ENCODE measurements at regions not wholly inside any gene's neighbourhood (a gene's known extent, or its start where the extent isn't known, plus 50 kb on each side); places are given as distances from the start of the nearest gene placed in this dataset.
"Not testable (repeated sequence)": the region's sequence is repeated elsewhere in the genome, so short reads cannot be mapped to it uniquely, and the experiment has no call there.

DNA sequence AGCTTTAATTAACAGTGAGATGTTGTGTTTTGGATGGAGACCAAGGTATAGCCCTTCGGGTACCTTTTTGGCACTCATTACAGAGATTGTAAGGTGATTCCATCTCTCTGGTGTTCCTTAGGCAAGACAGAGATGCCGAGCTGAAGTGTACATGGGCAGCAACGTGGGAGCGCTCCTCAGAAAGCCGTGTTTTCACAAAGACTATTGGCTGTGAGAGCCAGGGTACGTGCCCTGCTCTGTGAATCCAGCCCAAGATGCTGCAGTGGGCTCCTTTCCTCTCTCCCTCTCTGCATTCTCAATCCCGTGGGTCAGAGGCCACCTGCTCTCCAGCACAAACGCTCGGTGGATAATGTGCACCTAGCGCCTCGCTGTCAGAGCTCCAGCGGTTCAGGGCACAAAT is 203.0 kb upstream of the EPHA4 start:
- FAIRE-seq: no peak

DNA sequence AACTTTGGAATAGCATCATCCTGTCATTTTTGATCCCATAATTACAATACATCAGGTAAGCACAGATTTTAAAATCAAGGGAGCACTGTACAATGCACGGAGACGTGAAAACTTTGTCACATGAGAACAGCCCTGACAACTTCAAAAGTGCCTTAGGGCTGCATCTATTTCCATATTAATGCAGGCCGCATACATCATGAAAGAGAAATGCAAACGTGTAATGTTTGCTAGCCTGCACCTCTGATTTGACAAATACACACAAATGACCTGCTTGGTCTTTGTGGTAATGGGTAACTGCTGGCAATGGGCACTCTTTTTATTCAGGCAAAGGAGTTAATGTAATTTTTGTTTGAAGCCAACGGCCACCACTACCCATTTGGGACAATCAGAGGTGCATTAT is 202.0 kb upstream of the EPHA4 start:
- no peak for FAIRE-seq
- DNase-seq (ENCODE audit: low spot score): no peak

More for the DNA sequence above, 203.0 kb upstream of the EPHA4 start:
- no peak for DNase-seq (ENCODE audit: low spot score)

DNA sequence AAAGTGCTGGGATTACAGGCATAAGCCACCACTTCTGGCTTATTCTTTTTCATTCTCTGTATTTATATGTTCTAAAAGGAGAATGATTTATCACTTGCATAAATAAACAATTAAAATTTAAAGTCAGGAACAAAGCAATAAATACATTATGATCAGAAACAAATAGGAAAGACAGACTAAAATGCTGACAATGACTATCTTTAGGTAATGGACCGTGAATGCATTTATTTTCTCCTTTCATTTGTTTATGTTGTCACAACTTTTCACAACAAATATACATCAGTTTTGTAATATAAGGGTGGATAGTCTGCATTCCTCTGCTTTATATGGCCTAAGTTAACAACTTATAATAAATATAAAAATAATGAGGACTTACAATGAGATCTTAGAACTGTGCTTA is 199.2 kb upstream of the EPHA4 start:
- no peak for FAIRE-seq

GRCh38 chr2:221767106-221768012 is 195.3 kb upstream of the EPHA4 start:
- DNase-seq (ENCODE audit: low spot score) (no peak), FAIRE-seq (no peak)

More for the DNA sequence above, 199.2 kb upstream of the EPHA4 start:
- no peak for DNase-seq (ENCODE audit: low spot score)

- no peak for DNase-seq (ENCODE audit: low spot score)
- FAIRE-seq: no peak
Observed at GRCh38 chr2:221762496-221762895, 190.4 kb upstream of the EPHA4 start.

DNA sequence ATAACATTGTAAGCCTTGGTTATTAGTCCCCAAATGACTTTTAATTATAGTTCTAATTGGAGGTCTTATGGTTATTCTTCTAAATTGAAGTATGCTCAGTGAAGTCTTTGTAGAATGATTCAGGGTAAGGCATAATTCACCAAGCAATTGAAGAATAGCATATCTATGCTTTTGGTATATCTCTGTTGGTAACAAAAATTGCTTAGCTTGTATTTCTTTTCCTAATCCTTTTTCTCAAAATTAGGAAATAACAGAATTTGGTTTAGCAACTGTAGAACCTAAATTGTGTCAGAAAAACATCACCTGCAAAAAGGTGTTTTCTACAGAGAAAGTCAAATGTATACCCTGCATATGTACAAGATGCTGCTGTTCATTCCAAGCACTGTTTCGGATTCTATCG is 189.2 kb upstream of the EPHA4 start:
- DNase-seq (ENCODE audit: low spot score) (no peak), FAIRE-seq (no peak)

- FAIRE-seq: no peak
- DNase-seq (ENCODE audit: low spot score): no peak
Observed at GRCh38 chr2:221758076-221758475, 186.0 kb upstream of the EPHA4 start.

GRCh38 chr2:221753401-221753800 is 181.3 kb upstream of the EPHA4 start:
- no peak for FAIRE-seq
- DNase-seq (ENCODE audit: low spot score): no peak

DNA sequence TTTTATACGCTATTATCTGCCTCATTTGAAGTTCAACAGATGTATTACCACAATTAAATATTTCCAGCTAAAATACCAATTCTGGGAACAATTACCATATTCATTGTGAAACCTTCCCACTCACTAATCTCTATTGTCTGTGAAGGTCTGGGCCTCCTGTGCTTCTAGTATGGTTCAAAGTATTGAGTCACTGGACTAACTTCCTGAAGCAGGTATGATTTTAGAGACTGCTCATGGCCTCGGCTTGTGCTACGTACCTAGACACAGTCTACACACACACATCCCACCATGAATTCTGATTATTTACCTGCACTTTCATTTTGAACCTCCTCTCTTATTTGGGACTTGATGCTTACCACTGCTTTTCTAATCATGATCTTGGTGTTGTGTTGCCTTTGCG is 180.7 kb upstream of the EPHA4 start:
- no peak for FAIRE-seq
- DNase-seq (ENCODE audit: low spot score): no peak

DNA sequence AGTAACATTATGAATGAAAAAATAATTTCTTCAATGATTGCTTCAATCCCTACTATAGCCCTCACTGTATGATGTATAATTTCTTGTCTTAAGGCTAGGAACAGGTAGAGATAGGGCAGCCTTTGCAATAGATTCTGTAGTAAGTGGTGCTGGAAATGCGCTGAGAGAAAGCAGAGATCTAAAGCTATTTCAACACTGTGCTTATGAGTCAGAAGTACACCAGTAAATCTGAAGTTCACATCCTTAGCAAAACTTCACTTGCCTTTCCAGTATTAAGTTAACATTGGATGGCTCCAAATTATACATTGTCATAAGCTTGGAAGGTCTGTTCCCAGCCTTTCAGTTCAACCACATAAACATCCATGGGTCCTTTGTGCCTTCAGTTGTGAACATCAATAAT is 178.2 kb upstream of the EPHA4 start:
- FAIRE-seq: no peak
- DNase-seq (ENCODE audit: low spot score): no peak

DNA sequence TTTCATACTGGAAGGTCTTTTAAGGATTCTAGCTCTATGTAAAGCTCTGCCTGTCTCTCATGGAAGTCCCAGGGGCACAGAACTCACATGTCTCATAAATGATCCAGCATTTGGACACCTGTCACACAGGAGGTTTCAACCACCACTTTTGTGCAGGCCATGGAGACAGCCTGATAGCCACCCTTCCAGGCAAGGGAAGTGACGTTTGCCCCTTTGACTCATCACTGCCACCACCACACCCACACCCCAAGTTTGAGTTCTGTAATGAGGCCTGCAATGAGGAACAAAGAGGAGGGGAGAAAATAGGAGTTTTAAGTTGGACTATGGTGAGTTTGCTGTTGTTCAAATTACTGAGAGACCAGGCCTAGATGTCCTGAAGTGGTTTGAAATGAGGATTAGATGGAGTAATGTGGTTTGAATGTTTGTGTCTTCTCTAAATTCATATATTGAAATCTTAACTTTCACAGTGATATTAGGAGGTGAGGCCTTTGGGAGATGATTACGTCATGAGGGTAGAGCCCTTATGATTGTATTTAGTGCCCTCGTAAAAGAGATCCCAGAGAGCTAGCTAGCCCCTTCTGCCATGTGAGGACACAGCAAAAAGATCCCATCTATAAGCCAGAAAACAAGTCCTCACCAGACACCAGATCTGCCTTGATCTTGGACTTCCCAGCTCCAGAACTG is 175.3 kb upstream of the EPHA4 start:
- no peak for DNase-seq (ENCODE audit: low spot score)
- FAIRE-seq: no peak

- FAIRE-seq: no peak
- DNase-seq (ENCODE audit: low spot score): no peak
Observed at GRCh38 chr2:221741496-221742211, 169.6 kb upstream of the EPHA4 start.

DNA sequence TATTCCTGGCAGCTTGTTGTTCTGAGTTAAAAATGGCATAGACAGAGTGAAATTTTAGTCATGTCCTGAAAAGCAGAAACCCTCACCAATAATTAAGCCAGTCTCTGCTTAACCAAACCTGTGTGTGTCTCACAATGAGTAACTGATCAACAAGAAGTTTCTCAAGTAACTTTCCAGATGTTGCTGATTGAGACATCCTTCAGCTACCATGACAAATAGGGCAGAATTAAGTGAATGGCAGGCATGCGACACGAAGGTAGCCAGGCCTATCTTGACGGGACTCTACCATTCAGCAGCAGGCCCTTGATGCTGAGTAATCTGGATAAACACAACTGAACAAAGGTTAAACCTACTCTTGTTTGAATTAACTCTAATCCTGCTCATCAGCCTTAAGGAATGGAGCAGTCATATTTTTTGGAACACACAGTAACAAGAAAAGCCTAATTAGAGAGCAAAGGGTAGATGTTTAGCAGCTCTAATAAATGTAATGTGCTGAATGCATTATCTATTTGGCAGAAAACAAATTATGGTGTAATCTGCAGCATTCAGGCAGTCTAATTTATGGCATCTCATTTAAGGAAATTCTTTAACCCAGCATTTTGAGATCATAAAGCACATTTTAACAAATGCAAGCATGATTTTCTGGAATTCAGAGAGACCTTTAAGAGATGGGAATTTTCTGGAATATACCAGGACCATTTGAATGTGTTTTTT is 159.5 kb upstream of the EPHA4 start:
- DNase-seq (ENCODE audit: low spot score) (no peak), FAIRE-seq (no peak)

DNA sequence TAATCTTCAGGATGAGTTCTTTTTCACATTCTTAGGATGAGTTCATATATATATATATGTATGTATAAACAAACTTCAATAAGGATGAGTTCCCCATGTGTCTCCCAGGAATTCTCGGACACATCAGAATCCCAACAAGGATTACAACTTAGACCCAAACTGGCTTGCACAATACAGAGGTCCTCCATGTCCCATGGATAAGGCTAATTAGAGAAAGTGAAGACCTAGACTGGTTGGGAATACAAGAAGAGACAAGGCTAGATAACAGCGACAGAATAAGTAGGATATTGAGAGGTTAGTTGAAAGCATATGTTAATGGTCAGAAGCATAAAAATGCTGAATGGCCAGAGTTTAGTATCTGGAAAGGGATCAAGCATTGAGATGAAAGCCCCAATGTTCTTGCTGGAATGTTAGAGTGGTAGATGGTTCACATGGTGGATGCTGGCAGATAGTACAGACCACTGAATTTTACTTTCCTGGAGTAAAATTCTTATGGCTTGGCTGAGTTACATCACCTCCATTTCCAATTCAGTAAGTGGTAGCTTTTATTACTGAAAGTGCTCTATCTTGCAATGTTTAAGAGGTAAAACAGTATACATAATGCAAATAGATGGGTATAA is 154.9 kb upstream of the EPHA4 start:
- no peak for FAIRE-seq
- DNase-seq (ENCODE audit: low spot score): no peak

- DNase-seq (ENCODE audit: low spot score) (no peak), FAIRE-seq (no peak)
Observed at GRCh38 chr2:221724631-221725203, 152.6 kb upstream of the EPHA4 start.

- not testable (repeated sequence) for FAIRE-seq; DNase-seq (ENCODE audit: low spot score)
Observed at GRCh38 chr2:221724117-221724516, 152.0 kb upstream of the EPHA4 start.

DNA sequence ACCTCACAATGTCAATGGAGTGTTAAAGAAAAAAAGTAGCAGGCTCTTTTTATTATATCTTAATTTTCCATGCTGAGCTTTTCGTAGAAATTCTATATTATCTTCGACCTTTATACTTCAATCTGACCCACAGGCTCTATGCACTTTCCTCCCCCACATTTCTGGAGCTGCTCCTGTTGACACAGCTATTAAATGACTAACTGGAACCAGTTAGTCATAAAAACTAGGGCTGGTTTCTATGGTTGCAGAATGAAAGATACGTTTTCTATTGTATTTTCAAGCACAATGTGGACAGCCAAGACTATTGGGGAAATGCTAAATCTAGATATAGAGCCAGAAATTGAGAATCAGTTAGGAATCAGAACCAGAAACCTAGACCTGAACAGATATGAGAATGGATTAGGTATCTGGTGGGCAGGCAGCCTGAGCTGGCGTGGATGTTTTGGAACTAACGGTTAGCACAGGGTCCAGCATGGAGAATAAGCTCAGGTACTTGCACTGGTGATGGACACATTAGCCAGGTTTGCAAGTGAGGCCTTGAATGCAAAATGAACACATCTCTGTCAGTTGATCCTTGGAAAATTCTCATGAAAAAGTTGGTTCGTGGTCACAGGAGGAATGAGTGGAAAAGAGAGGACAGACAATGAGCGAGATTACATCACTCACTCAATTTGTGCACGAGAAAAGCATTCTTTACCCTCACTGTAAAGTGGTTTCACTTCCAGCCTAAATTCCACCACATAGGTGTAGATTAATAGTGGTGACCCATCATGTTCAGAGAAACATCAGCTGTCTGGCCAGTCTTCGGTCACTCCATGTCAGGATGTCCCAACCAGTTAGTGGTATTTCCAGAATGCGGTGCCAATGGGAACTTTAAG is 144.6 kb upstream of the EPHA4 start:
- DNase-seq (ENCODE audit: low spot score): peak; percentile 46
- FAIRE-seq: no peak

DNA sequence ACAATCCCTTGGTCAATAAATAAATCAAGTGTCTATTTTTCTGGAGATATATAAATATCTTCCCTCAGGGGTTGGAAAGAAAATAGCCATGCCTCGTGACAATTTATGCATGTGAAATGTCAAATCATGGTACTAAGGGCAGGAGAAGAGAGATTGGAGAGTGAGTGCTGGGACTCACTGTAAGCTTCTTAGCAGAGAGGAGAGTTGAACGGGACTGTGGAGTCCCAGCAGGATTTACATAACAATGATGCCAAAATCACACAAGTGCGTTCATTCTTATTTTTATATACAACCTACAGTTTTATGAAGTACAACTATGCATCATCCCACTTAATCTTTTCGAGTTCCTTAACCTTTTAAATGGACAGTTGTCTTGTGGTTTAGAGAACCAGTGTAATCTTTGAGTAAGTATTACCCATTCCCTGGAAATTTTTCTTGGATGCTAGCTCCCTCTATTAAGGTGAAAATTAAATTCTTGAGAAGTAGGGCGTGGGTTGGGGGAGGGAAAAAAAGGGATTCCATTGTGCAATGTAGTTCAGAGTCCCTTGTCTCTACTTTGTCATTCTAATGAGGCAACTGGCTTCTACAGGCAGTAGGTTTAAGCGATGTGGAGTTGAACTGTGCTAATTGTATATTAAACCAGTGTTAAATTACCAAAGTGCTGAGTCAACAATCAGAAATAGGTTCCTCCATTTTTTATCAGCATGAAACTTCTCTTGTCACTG is 143.6 kb upstream of the EPHA4 start:
- no peak for DNase-seq (ENCODE audit: low spot score)
- FAIRE-seq: no peak

DNA sequence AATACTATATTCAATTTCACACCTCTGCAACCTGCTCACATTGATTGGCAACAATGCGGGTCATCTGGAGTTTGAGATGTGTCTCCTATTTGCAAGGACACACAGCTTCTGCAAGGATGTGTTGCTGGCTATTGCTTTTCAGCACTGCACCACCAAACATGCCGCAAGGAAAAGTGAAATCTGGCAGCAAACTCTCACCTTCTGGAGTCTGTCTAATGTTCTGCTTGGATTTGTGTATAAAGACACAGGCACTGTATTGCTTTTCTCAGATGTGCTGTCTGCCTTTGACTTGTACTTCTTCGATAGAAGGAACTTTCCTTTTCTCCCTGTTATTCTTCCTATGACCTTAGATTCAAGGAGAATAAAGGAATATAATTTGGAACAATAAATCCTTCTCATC is 138.6 kb upstream of the EPHA4 start:
- FAIRE-seq (no peak), DNase-seq (ENCODE audit: low spot score) (no peak)
